HG03280 (cell line): ENCODE measurements at regions not wholly inside any gene's neighbourhood (a gene's known extent, or its start where the extent isn't known, plus 50 kb on each side); places are given as distances from the start of the nearest gene placed in this dataset.
A peak's percentile ranks its signal among the peaks of the same experiment; 100 is the strongest.
"Not testable (repeated sequence)": the region's sequence is repeated elsewhere in the genome, so short reads cannot be mapped to it uniquely, and the experiment has no call there.

Source experiments
- ATAC-seq: cut with Tn5 transposase; IDR thresholded peaks from one replicate; pipeline ENCODE4 v1.9.1; 2021; ENCODE audit warnings: mild to moderate bottlenecking, moderate library complexity; ENCODE audit not compliant: unreplicated experiment

DNA sequence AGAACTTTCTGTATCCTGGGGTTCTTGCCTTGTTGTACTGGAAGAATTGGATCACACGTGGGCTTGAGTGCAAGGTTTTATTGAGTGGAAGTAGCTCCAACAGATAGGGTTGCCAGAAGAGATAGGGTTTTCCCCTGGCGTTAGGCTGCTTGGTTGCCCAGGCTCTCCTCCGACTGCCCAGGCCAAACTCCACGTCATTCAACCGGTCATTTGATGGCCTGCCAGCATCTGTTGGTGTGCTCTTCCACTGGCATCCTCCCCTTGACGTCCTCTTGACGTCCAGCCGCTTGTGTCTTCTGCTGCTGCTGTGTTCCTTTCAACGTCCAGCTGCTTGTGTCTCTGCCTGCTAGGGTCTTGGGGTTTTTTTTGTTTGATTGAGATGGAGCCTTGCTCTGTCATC, 111.2 kb upstream of the XIST start:
- ATAC-seq = no peak

DNA sequence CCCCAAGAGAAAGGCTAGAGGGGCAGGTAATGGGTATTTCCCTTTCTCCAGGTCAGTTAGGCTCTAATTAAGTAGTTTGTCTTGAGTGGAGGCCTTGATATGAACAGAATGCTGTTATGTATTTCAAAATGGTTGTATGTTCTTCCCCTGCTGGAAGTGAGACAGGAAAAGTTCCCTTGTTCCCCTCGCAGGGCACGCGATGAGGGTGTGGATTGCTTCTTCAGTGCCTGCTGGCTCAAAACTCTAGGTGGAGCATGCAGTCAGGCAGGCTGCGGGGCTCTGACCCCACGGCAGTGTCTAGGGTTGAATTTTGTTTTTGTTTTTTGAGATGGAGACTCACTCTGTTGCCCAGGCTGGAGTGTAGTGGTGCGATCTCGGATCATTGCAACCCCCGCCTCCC, 110.4 kb upstream of the XIST start:
- no peak for ATAC-seq

DNA sequence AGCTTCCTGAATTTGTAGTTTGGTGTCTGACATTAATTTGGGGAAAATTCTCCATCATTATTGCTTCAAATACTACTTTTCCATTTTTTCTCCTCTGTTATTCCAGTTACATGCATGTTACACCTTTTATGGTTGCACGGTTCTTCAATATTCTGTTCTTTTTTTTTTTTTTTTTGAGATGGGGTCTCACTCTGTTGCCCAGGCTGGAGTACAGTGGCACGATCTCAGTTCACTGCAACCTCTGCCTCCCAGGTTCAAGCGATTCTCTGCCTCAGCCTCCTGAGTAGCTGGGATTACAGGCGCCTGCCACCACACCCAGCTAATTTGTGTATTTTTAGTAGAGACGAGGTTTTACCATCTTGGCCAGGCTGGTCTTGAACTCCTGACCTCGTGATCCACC, 109.4 kb upstream of the XIST start:
- not testable (repeated sequence) for ATAC-seq

DNA sequence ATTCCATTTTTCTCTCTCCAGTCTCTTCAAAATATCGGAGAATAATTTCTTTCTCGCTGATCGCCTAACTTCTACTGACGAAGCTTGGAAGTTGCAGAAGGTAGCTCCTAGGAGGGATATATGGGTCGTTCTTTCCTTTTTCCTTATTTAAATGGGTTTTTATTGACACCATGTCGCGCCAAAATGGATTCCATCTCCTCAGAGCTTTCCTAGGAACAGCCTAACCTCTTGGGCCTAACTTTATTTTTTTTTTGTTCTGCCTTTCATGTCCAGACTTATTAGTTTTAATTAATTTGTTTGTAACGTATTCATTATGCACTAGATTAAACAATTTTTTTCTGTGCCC, 92.0 kb upstream of the XIST start:
- no peak for ATAC-seq

DNA sequence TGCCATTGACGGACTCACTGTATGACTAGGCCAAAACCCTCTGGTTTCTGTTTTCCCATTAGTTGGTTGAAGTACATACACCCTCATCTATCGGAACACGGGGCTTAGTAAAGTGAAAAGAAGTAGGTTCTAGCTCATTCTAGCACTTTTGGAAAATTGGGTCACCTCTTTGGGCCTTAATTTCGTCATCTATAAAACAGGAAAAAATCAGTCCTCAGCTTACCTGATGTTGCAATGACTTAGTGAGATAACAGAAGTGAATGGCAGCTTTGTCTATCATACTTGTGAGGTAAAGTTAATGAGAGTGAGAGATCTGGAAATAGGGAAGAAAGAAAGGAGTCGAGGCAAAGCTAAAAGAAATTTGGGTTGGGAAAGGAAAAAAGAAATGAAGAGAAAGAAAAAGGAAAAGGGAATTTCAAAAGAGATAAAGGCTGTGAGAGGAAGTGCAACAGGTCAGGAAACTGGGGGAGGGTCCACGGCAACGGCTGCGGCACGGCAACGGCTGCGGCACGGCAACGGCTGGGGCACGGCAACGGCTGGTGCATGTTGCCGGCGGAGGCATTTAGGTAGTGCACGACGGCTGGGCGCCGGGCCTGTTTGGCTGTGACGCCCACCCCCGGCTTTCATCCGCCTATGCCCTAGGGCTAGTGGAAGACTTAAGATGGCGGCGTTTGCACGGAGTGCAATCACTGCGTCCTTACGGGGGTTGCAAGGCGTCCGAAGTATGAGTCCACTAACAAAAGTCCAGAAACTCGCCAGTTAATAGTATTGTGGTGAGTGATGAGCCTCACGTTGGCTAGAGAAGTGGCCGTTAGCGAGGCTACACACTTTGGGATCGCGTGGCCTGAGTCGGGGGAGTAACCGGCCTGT, 91.4 kb upstream of the XIST start:
- peak; percentile 100 for ATAC-seq

DNA sequence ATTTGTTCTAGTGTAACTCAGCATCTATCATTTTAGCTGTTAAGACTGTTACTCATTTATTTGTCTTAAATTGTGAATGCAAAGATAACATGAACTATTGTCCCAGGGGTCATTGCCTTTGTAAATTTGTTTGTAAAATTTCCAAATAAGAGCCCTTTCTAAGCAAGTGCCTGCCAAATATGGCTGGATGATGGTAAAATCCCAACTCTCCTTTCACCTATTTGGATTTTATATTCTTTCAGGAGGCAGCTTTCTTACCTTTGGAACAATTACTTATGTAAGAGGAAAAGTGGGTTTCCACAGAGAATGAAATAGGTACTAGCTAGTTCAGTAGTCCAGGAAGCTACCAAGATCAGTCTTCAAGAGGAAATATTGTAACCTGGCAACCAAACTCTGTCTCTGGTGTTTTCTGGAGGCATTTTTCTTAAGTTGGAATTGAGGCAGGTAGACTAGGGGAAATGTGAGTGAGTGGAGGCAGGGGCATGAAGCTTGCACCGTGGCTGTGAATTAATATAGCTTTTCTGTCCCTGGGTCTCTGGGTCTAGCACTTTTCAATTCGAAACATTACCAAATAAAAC, 88.5 kb upstream of the XIST start:
- ATAC-seq = no peak

DNA sequence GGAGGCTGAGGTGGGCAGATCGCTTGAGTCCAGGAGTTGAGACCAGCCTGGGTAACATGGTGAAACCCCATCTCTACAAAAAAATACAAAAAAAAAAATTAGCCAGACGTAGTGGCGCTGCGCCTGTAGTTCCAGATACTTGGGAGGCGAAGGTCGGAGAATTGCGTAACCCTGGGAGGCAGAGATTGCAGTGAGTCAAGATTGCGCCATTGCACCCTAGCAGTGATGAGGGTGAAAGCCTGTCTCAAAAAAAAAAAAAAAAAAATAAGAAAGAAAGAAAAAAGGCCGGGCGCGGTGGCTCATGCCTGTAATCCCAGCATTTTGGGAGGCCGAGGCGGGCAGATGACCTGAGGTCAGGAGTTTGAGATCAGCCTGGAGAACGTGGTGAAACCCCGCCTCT, 85.3 kb upstream of the XIST start:
- not testable (repeated sequence) for ATAC-seq

DNA sequence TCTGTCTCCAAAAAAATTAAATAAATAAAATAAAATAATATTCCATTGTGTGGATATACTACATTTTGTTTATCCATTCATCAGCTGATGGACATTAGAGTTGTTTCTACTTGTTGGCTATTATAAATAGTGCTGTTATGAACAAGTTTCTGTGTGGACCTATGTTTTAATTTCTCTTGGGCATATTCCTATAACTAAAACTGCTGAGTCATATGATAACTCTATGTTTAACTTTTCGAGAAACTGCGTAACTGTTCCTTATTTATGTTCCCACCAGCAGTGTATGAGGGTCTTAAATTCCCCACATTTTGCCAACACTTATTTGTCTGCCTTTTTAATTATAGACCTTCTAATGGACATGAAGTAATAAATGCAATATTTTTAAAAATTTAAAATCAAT, 80.0 kb upstream of the XIST start:
- ATAC-seq = no peak

DNA sequence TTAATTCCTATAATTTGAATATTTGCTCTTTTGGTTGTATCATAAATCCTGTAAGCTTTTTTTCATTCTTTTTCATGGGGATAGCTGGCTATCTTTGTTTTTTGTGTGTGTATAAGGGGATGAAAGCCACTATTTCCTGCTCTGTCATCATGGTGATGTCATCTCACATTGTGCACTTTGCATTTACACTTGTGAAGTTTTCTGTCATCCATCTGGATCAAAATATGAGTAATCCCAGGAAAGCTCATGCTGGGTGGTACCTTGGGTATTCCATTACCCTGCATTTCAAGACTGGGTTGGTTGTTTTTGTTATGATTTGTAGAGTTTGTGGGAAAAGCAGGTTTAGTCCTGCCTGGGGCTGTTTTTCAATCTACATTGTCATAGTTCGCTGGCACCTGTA, 77.8 kb upstream of the XIST start:
- no peak for ATAC-seq

DNA sequence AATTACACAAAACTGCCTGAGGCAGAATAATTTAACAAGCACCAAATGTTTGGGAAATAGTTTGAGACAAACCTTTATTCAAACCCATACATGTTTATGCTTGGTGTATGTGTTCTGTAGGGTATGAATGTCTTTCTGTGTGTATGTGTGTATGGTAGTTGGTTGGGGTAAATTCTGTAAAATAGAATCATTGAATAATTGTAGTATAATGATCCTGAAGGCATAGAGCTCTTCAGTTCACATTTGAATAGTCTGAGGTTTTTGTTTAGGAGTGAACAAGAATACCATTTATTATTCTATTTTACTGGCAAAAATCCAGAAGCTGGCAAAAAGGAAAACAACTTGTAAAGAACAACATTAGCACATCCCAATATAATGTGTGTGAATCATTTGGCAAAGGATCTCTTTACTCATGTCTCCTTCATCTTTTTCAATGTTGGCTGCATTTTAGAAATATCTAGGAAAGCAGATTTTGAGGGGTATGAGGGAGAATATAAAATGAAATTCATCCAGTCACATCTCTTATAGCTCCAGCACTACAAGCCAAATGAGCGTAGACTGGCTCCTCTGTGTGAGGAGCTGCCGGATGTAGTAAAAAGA, 70.4 kb upstream of the XIST start:
- no peak for ATAC-seq

DNA sequence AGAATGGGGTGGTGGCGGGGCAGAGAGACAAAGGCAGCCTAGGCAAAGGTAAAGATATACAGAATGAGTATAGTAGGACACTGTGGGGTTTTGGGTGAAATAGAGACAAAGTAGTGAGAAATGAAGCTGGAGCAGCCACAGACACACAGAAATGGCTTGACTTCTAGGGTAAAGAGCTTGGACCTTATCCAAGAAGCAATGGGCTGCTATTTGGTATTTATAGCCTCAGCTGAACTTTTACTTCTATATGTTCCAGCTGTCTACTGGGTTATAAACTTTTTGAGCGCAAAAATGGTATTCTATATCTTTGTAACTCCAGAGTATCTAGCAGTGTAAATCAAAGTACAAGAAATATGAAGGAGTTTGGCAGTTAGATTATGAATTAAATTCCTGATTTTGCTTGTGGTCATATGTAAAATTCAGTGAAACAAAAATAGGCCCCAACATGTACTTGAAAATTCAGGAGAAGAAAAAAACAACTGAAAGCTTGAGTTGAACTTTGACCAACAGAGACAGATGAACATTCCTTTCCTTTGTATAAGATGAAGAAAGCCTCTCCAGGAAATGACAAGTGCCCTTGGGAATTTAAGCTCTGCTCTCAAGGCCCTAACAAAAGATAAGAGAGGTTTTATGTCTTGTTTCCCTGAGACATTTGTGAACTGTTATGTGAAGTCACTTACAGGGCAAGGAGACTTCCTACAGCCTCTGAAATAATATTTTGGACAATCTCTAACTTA, 64.6 kb upstream of the XIST start:
- ATAC-seq = no peak

DNA sequence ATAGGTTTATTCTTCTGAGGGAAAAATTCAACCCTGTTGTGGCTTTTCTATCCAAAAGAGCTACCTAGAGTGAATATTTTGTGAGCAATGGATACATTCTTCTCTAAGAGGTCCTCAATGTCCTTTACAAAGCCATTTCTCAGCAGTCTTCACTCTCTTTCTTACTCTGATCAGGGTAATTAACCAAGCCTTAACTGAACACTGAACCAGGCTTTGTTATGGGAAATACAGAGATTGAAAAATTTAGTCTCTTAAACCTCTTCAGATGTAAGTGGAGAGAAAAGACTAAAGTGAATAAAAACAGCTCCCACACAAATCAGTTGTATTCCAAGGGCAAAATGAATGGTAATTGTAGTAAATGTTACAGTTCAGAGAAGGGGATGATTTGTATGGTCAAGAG, 64.0 kb upstream of the XIST start:
- no peak for ATAC-seq

DNA sequence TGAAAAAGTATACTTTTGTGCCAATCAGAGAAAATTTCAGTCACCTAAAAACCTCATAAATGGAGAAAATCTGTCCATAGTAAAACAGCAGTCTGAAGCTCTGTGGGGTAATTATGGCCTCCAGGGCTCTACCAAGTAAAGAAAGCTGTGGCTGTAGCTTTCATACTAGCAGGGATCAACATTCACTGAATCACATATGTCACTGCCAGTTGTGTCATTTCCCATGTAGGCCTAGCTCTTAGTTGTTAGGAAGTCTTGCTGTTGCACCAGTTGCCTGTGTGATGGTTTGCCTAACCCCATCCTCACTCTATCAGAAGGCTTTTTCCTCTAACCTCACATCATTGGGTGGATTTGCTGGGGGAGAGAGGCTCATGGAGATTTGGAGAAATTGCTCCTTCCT, 62.3 kb upstream of the XIST start:
- not testable (repeated sequence) for ATAC-seq

DNA sequence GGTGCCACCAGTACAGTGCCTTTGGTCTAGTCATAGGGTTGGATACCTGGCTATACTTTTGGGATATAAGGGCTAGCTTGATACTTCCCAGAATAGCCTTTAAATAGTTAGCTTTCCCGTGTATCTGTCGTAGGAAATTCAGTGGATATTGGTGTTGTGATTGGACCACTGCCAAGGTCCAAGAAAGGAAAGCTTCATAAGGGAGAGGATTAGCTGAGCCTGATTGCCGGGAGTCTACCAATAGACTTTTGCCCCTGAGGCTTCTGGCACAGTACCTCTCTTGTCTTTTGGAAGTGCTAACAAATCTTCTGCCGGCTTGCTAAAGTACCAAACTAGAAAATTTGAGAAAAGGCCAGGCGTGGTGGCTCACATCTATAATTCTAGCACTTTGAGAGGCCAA, 61.1 kb upstream of the XIST start:
- ATAC-seq = no peak

DNA sequence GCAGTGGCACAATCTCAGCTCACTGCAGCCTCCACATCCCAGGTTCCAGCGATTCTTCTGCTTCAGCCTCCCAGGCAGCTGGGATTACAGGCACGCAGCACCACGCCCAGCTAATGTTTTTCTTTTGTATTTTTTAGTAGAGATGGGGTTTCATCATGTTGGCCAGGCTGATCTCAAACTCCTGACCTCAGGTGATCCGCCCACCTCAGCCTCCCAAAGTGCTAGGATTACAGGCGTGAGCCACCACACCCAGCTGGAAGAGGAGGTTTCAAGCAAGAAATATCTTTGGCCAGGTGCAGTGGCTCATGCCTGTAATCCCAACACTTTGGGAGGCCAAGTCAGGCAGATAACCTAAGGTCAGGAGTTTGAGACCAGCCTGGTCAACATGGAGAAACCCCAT, 59.4 kb upstream of the XIST start:
- ATAC-seq = not testable (repeated sequence)

DNA sequence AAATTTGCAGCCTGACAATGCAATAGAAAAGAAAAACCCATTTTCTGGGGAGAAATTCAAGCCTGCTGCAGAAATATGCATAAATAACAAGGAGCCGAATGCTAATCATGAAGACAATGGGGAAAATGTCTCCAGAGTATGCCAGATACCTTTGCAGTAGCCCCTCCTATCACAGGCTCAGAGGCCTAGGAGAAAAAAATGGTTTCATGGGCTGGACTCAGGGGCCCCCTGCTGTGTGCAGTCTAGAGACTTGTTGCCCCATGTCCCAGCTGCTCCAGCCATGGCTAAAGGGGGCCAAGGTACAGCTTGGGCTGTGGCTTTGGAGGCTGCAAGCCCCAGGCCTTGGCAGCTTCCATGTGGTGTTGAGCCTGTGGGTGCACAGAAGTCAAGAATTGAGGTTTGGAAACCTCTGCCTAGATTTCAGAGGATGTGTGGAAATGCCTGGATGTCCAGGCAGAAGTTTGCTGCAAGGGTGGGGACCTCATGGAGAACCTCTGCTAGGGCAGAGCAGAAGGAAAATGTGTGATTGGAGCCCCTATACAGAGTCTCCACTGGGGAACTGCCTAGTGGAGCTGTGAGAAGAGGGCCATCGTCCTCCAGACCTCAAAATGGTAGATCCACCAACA, 53.3 kb upstream of the XIST start:
- not testable (repeated sequence) for ATAC-seq

DNA sequence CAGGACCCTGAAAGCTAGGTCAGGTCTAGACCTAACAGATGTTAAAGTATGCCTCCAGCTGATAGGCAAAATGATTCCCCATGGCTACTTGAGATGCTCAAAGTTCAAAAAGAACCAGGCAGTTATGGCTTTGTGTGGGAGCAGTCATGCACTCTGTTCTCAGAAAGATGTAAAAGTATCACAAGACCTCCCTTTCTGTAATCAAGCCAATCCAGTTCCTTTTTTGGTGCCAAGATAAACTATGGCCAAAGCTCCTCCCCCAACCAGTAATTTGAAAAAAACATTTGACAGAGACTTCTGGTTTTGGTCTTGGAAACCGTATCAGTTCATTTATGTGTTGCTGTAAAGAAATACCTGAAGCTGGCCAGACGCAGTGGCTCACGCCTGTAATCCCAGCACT, 51.4 kb upstream of the XIST start:
- ATAC-seq = no peak
